Right lobe of liver (tissue), 6 donors: ENCODE measurements at regions not wholly inside any gene's neighbourhood (a gene's known extent, or its start where the extent isn't known, plus 50 kb on each side); places are given as distances from the start of the nearest gene placed in this dataset.

Experiments used
- ATAC-seq, 4 donors: fragments of 200-7000 bp; cut with Tn5 transposase; one replicate each; pipeline ENCODE4 v1.9.1; 2020; ENCODE audit warnings: mild to moderate bottlenecking in 4 of 4, moderate library complexity in 4 of 4
- DNase-seq, 3 donors: peaks; one replicate each; pipeline ENCODE4 v3.0.0-alpha.2; 2020
- H3K27ac ChIP-seq, 3 donors: fragments of 200-600 bp; one replicate each; pipeline ENCODE4 v1.8.0; 2022
- H3K27me3 ChIP-seq, 2 donors: fragments of 200-600 bp; one replicate each; pipeline ENCODE4 v1.8.0; 2022
- H3K36me3 ChIP-seq, 4 donors: fragments of 200-600 bp; sonication (generic) in 1 of 4; one replicate each; pipeline versions ENCODE4 v1.5.1 to v1.8.0; 2017 to 2022; ENCODE audit warnings: control low read depth in 1 of 4
- H3K4me1 ChIP-seq, 4 donors: fragments of 200-600 bp; sonication (generic) in 1 of 4; one replicate each; pipeline versions ENCODE4 v1.5.1 to v1.8.0; 2017 to 2022; ENCODE audit warnings: control low read depth in 1 of 4
- H3K4me3 ChIP-seq, 3 donors: fragments of 200-600 bp; one replicate each; pipeline ENCODE4 v1.8.0; 2022
- H3K9me3 ChIP-seq, 4 donors: fragments of 200-600 bp; sonication (generic) in 1 of 4; one replicate each; pipeline versions ENCODE4 v1.5.1 to v1.8.0; 2017 to 2022; ENCODE audit warnings: control low read depth in 1 of 4
- POLR2A ChIP-seq: fragments of 450-650 bp; IDR thresholded peaks from one replicate; pipeline ENCODE4 v1.6.1; 2017; ENCODE audit warnings: antibody characterized with exemption, mild to moderate bottlenecking
- WGBS: methylation state at CpG from one replicate; pipeline ENCODE4 v1.1.6; 2018; ENCODE audit warnings: low coverage, low lambda C conversion rate; ENCODE audit not compliant: insufficient coverage; ENCODE audit errors: missing lambda C conversion rate; 5-methylcytosine and 5-hydroxymethylcytosine counted together
- intact Hi-C, 2 donors: fragments of 100-400 bp; cut with DNase I; formaldehyde crosslinking; loops; one replicate each; pipeline versions ENCODE4 v1.11.2 to v1.14.1; 2022
- TF ChIP-seq, protein P1 (sequence below), 4 donors: fragments of 200-600 bp in 3 of 4; fragments of 450-650 bp in 1 of 4; IDR thresholded peaks; one replicate each; pipeline versions ENCODE4 v1.5.1 to v1.8.0; 2016 to 2022; ENCODE audit warnings: antibody characterized with exemption in 4 of 4, mild to moderate bottlenecking in 2 of 4
- donor health status: DM: no; HTN: yes; CAD: no.
- donor health status: DM: no; HTN: no; CAD: no.
- donor health status: DM: no; HTN: no; CAD: no.
- donor health status: DM: no; HTN: yes; CAD: no.
- donor health status: DM: no; HTN: yes; CAD: no.

DNA sequence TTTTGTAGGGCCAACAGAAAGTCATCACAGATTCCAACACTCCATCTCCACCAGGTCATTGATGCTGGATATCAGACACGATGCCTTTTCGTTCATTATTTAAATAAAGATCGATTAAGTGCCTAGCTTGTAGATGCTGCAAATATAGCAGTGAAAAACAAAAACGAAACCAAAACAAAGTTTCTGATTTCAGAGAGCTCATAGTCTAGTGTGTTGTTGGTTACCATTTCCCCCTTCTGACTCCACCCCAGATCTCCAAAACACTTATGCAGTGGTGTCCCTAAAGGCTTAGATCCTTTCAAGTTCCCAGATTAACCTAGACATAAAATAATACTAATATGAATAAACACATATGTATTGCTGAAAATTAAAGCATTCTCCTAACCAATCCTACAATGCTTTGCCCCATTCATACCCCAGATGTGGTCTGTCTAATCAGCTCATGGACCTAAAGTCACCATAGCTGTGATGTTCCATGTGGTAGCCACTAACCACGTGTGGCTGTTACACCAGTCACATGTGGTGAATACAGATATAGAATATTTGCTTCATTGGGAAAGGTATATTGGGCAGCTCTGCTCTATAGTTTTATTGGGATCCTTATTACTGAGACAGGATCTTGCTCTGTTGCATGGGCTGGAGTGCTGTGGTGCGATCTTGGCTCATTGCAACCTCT, 787.2 kb downstream of the TDRD15 start:
- Histone ChIP-seq H3K4me1 (no peaks in the 10 kb centered on the region), H3K36me3 (no peaks in the 10 kb centered on the region), H3K9me3 (no peaks in the 10 kb centered on the region), H3K27ac (no peak overlapping the region), H3K27me3 (no peaks in the 10 kb centered on the region), H3K4me3 (no peak overlapping the region)
- DNase-seq, result no peak
- no peak for TF ChIP-seq POLR2A
- TF ChIP-seq, protein P1, sequence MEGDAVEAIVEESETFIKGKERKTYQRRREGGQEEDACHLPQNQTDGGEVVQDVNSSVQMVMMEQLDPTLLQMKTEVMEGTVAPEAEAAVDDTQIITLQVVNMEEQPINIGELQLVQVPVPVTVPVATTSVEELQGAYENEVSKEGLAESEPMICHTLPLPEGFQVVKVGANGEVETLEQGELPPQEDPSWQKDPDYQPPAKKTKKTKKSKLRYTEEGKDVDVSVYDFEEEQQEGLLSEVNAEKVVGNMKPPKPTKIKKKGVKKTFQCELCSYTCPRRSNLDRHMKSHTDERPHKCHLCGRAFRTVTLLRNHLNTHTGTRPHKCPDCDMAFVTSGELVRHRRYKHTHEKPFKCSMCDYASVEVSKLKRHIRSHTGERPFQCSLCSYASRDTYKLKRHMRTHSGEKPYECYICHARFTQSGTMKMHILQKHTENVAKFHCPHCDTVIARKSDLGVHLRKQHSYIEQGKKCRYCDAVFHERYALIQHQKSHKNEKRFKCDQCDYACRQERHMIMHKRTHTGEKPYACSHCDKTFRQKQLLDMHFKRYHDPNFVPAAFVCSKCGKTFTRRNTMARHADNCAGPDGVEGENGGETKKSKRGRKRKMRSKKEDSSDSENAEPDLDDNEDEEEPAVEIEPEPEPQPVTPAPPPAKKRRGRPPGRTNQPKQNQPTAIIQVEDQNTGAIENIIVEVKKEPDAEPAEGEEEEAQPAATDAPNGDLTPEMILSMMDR (IDR thresholded peaks at IDR 0.05), result no peak
- intact Hi-C loops, result no loop called here
- WGBS, result 62% methylated on average over 5 of the region's 6 CpGs
- ATAC-seq, result no peak

DNA sequence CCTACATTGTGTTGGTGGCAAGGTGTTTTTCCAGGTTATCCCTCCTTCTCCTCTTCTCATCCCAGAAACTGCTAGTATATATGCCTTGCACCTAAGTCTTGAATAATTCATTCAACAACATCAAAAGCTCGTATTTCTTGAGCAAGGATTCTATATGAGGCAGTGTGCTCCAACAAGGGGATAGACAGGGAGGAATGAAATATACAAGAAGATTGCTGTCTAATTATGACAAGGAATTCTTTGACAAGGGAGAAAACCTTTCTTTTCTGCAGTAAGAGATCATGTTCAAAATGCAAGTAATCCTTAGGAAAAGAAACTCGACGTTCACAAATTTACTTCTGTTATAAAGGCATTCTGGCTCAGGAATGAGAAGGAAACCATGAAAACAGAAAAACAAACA, 788.6 kb downstream of the TDRD15 start:
- WGBS, result 62% methylated on average over 3 of the region's 3 CpGs
- Histone ChIP-seq H3K9me3 (no peaks in the 10 kb centered on the region), H3K27me3 (no peaks in the 10 kb centered on the region), H3K36me3 (no peaks in the 10 kb centered on the region), H3K27ac (no peak overlapping the region), H3K4me3 (no peak overlapping the region), H3K4me1 (no peaks in the 10 kb centered on the region)
- DNase-seq (no peak), ATAC-seq (no peak)
- intact Hi-C loops, result no loop called here
- TF ChIP-seq, protein P1 (IDR thresholded peaks at IDR 0.05), result no peak
- TF ChIP-seq POLR2A, result no peak

DNA sequence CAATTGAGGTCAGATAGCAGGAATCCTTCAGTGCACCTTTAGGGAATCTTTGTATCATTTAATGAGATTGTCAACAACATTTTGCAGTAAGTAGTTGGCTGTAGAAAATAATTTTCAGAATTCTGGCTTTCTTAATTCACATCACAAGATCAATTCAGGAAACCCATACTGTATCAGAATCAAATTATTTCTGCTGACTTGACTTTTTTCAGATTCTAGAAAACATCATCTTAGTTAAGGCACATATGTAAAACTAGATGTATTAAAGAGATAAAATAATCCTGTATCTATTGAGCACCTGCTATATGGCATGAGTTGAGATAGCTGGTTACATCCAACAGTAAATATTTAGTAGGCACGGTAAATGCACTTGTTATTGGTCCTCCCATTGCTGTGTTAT, 791.4 kb downstream of the TDRD15 start:
- H3K36me3 ChIP-seq, result no peaks in the 10 kb centered on the region
- no peaks in the 10 kb centered on the region for H3K27me3 ChIP-seq
- no peak overlapping the region for H3K27ac ChIP-seq
- intact Hi-C loops, result no loop called here
- no peaks in the 10 kb centered on the region for H3K9me3 ChIP-seq
- TF ChIP-seq POLR2A, result no peak
- TF ChIP-seq, protein P1 (IDR thresholded peaks at IDR 0.05), result no peak
- 81% methylated on average over 1 of the region's 1 CpG for WGBS
- ATAC-seq (no peak), DNase-seq (no peak)
- H3K4me3 ChIP-seq, result no peak overlapping the region
- no peaks in the 10 kb centered on the region for H3K4me1 ChIP-seq

DNA sequence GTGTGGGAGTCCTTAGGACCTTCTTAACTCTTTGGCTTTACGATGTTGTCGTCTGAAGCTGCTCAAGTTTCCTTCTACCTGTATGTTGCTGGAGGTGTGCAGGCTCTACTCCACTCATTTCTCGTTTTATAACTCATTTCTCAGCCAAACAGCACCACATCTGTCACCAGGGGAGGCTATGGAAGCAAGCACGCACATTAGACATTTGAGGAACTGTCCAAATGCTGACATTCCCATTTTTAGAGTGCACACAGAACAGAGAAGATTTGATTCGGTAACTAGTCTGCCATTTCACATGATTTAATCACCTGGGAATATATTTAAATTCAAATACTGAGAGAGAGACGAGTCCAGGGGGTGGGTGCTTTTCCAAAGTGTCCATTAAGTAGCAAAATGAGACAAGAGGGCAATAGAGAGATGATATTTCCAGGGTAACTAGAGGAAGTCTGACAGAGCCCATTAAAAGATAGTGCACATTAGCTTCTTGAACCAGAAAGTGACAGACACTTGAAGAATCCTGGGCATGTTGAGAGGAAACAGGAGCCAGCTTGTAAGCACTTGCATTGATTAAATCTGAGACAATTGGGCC, 793.3 kb downstream of the TDRD15 start:
- Histone ChIP-seq H3K4me1 (no peaks in the 10 kb centered on the region), H3K27me3 (no peaks in the 10 kb centered on the region), H3K27ac (no peak overlapping the region), H3K9me3 (no peaks in the 10 kb centered on the region), H3K36me3 (no peaks in the 10 kb centered on the region), H3K4me3 (no peak overlapping the region)
- intact Hi-C loops, result no loop called here
- ATAC-seq (no peak), DNase-seq (no peak)
- WGBS, result 35% methylated on average over 6 of the region's 6 CpGs
- TF ChIP-seq POLR2A, result no peak
- TF ChIP-seq, protein P1 (IDR thresholded peaks at IDR 0.05), result no peak
